Hepatic stellate cell (primary cell): ENCODE measurements at regions not wholly inside any gene's neighbourhood (a gene's known extent, or its start where the extent isn't known, plus 50 kb on each side); places are given as distances from the start of the nearest gene placed in this dataset.
"Not testable (repeated sequence)": the region's sequence is repeated elsewhere in the genome, so short reads cannot be mapped to it uniquely, and the experiment has no call there.

Experiments used
- DNase-seq: peaks from one replicate; pipeline ENCODE4 v3.0.0; 2011; ENCODE audit warnings: low spot score

DNA sequence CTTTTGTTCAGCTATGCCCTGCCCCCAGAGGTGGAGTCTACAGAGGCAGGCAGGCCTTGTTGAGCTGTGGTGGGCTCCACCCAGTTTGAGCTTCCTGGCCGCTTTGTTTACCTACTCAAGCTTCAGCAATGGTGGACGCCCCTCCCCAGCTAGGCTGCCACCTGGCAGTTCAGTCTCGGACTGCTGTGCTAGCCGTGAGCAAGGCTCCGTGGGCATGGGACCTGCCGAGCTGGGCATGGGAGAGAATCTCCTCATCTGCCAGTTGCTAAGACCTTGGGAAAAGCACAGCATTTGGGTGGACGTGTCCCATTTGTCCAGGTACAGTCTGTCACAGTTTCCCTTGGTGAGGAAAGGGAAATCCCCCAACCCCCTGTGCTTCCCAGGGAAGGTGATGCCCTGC is 270.0 kb upstream of the TCERG1L start:
- DNase-seq, result not testable (repeated sequence)

DNA sequence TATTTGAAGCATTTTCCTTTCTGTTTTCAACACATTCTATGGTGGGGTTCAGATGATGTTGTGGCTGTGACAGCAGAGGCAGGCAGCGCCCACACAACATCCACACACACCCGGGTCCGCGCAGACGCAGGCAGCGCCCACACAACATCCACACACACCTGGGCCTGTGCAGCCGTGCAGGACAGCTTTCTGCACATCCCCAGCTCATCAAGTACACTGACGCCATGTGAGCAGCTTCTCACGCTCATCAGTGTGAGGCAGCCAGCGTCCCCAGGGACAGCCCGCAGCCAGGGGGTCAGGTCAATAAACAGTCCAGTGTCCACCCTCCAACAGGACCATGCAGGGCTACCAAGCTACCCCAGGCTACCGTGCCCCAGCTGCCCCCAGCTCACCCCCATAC is 272.8 kb upstream of the TCERG1L start:
- DNase-seq, result no peak

DNA sequence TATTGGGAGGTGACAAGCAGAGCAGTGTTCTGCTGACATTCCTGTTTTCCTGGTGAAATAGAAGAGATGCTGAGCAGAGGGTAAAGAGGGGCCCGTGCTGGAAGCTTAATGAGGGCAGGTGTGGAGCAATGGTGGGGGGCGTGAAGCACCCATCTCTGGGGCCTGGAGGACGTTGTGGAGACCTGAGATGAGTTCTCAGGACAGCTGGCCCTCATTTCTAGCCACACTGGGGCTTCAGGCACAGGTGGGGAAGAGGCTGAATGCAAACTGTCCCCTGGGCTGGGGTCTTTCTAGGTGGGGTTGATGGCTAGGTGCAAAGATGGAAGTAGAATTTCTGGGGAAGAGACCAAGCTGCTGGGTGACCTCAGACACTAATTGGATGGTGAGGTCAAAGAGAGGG is 274.2 kb upstream of the TCERG1L start:
- no peak for DNase-seq

DNA sequence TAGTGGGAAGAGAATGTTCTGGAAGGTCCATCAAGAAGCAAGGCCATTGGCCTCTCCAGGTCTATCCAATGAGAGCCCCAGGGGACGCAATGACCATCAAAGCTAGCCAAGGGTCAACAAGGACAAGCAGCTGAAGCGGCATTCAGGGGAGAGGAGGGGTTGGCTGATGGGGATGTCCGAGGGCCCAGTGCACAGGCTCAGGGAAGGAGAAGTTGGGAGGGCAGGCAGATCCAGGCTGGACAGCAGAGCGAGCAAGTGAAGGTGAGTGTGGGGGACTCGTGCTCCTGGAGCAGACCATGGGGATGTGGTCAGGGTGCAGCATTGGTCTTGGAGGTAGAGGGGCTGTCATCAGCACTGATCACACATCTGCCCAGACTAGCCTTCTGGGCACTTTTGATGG is 275.4 kb upstream of the TCERG1L start:
- no peak for DNase-seq

DNA sequence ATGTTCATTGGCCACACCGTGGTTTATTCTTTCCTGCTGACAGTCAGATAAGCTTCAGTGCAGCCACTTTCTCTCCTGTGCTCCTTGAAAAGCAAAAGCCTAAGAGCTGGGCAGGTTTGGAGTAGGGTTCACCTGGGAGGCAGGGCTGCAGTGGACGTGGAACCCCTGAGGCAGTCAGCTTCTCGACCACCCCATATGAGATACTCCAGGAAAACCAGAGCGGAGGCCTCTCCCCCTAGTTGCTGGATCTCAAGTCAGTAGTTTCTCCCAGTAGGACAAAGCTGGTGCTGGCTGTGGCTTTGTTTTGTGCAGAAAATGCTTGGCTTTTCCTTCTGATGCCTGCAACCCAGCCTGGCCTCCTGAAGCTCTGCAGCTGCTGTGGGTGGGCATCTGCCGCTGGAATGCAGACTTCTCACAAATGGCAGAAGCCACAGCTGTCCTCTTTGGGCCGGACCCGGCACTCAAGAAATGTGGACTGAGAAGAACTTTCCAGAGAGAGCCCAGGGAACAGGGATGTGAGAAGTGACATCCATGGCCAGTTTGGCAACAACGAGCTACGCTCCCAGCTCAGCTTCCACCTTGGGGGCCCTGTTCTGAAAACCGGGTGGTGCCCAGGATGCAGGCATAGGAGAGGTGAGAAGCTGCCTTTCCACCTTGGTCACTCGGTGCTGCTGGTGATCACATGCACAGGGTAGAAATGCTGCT is 276.6 kb upstream of the TCERG1L start:
- no peak for DNase-seq

DNA sequence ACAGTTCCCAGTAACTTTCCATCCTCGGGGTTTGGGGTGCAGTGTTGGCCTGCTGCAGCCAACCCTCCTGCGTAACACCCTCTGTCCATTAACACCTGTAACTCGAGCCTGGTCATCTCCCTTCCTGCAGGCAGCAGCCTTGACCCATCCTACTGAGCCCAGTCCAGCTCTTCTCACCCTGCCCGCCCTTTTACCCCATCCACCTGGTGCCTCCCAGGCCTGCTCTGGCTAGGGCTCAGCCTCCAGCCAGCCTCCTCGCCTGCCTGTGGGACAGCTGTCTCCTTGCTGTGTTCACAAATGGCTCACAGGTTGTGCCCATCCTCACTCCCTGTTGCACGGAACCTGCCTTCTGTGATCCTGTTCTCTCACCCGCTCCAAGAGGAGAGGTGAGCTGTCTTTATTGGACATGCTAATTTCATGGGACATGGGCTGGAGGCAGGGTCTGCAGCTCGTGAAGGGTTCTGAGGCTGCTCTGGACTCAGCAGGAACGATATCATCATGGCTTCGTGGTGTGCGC is 277.2 kb upstream of the TCERG1L start:
- no peak for DNase-seq

DNA sequence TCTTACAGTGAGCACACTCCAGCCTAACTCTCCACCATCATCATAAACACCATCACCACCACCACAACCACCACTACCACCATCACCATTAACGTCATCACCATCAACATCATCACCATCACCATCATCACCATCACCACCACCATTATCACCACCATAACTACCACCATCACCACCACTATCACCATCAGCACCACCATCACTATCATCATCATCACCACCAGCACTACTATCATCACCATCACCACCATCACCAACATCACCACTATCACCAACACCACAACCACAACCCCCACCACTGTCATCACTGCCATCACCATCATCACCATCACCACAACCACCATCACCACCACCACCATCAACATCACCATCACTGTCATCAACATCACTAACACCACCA is 279.0 kb upstream of the TCERG1L start:
- no peak for DNase-seq

DNA sequence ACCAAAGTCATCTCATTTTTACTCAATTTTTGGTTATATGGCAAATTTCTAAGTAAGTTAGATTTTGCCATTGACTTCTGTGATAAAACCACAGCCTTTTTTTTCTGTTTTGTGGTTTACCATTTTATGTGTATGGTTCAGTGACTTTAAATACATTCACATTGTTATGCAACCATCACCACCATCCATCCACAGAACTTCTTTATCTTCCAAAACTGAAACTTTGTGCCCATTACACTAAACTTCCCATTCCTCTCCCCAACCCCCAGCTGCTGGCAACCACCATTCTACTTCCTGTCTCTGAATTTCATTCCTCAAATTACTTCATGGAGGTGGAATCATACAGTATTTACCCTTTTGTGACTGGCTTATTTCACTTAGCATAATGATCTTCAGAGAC is 280.4 kb upstream of the TCERG1L start:
- DNase-seq, result no peak

DNA sequence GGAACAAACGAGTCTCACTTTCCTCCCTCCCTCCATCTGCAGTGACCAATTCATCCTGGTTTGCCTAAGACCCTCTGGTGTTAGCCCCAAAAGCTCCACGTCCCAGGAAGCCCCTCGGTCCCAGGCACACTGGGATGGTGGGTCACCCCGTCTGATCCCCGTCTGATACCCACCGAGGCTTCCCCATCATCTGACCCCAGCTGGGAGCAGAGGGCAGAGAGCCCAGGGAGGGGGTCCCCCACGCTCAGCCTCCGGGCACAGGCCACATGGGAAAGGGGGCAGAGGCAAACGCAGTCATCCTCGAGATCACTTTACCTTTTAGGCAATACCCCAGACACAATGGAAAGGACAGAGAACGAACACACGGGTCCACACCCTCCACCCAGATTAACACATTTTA is 291.6 kb upstream of the PPP2R2D start:
- DNase-seq, result no peak

DNA sequence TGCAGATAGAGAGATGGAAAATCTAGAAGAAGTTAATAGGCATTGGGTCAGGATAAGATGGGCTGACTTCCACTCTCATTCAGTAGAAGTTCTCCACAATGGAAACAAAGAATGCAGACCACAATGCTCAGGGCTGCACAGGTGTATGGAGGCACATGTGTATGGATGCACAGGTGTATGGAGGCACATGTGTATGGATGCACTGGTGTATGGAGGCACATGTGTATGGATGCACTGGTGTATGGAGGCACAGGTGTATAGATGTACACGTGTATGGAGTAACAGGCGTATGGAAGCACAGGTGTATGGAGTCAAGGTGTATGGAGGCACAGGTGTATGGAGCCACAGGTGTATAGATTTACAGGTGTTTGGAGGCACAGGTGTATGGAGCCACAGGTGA is 285.7 kb upstream of the PPP2R2D start:
- no peak for DNase-seq

DNA sequence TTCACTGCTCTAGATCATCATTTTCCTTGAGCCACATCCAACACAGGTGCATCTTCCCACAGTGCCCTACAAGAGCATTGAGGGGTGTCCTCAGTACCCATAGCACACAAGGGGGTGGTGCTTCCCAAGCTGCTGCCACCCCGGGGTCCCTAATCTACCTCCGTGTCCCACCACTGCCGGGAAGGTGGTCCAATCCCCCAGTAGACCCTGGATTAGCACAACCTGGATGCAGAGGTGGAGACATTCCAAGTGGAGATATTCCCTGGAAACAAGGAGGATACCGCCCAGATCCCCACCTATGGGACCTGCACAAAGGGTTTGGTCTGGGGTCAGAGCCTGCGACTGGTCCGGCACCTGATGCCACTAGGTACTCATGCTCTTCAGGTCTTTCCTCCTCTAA is 284.8 kb upstream of the PPP2R2D start:
- no peak for DNase-seq

DNA sequence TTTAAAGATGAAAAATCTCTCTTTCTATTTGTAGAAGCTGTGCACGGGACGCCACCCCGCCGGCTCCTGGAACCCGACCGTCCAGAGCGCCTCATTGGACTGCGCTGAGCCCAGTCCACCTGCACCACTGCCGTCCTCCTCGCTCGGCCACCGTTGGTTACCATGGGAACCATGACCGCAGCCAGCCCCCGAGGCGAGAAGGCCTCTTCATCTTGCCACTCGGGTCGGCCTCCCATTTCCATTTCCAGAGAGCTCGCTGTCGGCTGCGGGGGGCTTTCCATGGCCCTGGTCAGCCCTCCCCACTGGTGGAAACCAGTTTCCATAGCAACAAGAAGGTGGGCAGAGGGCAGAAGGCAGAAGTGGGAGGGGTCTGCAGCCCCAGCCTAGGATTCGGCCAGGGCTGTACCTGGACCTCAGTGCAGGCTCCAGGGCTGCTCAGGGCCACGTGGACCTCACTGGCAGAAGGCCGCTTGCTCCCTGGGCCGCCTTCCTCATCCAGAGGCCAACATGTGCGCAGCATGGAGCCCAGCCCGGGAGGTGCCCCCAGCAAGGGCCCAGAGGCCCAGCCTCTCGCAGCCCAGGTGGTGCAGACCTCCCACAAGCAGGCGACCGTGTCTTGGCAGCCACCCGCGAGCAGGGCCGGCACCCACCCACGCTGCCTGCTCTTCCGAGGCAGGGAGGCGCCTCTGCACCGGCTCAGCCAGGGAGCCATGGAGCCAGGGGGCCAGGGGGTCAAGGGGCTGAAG is 283.5 kb upstream of the PPP2R2D start:
- no peak for DNase-seq

DNA sequence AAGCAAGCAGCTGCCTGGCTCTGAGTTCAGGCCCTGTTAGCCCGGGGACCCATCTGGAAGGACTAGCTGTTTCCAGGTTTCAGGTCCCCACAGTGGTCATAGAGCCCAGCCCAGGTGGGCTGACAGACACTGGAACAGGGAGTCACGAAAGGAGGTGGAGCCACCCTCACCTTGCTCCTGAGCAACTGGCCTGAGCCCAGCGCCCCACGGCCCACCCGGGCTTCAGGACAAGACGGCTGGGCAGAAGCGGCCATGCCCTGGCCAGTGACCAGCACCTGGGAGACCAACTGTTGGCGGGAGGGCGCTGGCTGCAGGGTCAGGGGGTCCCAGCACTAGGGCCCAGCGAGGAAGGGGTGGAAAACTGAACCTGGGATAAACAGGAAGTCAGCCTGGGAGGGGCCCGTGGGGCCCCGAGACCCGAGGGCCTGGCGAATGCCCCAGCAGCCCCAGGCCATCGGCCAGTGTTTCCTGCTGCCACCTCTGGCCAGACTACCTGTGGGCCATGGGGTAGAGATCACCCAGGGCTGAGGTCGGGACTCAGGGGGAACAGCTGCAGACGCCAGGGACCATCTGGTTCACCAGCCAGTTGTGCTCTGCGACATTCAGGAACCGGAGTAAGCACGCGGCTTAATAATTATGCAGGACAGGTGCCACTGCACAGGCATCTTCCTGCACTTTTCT is 282.1 kb upstream of the PPP2R2D start:
- DNase-seq, result no peak

DNA sequence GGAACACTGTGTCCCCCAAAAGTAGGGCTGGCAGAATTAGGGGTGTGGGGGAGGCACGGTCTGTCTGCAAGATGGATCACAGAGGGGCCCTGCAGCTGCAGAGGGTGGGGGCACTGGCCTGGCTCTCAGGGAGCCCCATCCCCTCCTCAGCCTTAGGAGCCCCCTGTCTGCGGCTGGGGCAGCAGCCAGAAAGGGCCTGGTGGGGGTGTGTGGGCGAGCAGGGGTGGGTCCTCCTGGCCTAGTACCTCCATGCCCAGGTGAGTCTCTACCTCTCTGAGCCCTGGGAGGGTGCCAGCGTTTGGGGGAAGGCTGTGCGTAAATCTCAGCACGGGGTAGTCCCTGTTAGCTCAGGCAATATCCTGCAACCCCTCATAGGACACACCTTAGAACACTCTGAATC is 280.5 kb upstream of the PPP2R2D start:
- DNase-seq, result no peak

DNA sequence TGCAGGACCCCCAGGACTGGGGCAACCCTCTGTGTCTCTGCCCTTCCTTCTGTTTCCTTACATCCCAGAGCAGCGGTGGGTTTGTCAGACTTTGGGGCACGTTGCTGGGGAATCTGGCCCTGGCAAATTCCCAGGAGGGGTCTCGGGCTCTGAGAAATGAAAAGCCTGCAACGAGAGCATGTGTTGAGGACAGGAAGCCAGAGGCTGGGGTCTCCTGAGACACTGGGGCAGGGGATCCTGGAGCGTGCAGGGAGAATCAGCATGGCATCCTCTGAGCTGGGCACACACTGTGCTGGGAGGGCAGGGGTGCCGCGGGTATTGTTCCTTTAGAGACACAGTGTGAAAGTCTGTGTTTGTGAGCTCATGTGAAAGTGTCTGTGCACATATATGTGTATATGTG is 279.9 kb upstream of the PPP2R2D start:
- no peak for DNase-seq

DNA sequence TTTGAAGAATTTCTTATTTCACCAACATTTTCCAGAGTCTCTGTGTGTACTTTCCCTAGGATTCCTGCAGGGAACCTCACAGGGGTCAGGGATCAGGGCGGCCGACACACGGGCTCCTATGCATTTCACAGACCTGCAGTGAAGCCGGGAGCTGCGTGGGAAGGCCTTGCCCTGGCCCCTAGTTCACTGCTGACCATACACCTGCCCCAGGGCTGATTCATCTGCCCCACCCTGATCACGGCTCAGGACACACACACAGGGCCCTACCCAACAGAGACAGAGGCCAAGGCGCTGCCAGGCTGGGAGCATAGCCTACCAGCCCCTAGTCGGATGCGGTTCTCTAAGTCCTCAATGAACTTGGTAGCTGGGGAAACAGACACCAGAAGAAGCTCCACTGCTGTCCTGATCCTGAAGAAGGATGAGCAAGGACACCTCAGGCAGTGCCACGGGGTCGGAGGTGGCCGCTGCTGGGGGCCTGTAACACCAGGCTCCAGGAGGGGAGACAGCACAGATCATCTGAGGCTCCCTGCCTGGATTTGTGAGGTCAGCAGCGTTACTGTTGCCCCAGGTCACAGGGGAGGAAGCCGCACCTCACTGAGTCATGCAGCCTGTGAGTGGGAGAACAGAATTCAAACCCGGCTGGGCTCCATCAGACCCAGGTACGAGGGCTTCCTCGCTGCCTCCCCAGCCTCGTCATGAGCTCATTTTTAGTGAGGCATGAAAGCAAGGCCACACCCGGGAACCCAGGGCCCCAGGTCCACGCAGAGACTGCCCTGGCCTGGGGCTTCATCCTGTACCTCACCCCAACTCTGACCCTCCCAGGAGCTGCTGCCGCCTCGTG is 278.8 kb upstream of the PPP2R2D start:
- no peak for DNase-seq

DNA sequence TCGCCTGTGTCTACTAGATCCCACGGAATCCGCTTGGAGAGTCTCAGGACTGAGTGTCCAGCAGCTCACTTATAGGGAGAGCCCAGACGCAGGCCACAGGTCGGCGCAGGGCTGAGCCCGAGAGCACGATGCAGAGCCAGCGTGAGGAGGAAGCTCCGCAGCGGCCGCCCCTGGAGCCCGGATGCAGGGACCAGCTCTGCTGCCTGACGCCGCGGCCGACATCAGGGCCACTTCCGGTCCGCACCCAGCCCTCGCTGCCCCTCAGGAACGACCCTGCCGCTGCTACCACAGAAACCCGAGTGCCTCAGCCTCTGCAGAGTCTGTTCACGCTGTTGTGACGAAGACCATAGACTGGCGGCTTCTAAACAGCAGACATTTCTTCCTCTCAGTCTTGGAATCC is 275.8 kb upstream of the PPP2R2D start:
- DNase-seq, result no peak

DNA sequence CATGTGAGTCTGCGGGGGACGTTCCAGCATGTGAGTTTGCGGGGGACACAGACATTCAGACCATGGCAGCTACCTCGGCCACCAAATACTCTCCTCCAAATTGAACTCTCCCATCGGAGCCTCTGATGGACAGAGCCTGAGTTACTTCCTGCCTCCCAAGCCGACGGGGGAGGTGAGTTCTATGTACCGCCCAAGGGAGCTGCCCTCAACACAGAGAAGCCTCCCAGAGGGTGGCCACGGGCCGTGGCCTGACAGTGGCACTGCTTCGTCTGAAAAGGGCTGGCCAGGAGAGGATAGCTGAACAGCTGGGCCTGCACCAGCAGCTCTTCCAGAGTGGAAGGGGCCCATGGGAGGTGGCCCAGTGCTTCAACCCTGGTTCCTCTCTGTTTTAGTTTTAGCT is 274.5 kb upstream of the PPP2R2D start:
- no peak for DNase-seq

DNA sequence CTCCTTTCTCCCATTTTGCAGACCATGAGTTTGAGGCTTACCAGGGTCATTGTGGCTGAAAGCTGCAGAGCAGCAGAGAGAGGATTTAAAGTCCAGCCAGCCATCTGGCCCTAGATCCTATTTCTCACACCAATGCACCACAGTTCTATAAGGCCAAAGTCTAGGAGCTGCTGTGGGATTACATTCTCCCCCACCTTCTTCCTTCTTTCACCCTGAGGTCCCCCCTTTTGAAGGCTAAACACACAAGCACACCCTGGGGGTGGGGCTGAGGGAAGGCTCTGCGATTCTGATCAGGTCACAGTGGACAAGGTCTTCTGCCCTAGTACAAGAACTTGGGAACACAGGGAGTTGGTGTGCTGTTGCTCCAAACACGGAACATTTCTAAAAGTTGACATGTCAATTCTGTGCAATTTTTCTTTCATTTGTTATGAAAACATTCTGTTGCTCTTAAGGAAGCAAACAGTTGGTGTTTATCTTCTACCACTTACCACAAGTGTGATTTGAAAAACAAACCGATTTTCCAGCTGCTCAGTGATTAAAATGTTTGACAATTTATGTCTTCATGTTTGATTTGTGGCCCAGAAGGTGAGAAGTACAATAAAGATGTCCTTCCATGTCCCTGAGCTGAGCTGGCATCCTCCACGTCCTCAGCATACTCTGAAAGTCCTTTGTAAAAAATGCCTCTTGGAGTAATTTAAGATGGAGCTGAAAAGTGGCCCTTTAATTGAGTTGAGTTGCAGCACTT is 271.6 kb upstream of the PPP2R2D start:
- DNase-seq, result no peak

DNA sequence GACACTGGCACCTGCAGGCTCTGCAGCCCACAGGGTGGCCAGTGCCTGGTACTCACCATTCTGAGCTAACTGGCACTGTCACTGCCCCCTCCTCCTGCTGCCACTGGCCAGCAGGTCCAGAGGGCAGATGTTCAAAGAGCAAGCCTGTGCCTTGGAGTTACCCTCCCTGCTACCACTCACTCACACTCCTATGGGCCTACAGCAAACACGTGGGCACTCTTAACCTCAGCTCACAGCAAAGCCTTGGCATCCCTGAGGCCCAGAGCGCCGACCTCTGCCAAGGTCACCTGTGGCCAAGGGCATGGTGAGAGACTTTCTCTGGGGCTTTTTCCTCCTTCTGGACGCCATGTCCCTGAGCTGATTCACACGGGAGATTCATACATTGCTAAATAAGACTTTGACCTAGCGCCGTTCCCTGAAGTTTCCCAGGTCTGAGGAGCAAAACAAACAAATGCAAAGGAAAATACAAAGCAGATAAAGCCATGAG is 270.0 kb upstream of the PPP2R2D start:
- no peak for DNase-seq

DNA sequence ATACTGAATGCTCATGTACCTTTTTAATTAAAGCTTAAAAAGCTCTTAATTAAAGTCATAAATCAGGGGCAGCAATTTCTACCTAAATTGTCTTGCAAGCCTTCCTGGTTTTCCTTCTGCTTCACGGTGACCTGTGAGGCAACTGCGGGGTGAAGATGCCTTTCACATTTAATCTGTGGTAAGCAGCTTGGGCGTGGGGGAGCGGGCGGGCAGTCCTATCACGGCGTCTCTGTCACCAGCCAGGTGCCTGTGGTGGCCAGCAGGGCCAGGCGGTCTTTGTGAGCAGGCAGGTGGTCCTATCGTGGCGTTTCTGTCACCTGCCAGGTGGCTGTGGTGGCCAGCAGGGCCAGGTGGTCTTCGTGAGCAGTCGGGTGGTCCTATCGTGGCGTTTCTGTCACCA is 269.2 kb upstream of the PPP2R2D start:
- DNase-seq, result no peak
